ENCODE measurements at regions not wholly inside any gene's neighbourhood (a gene's known extent, or its start where the extent isn't known, plus 50 kb on each side); places are given as distances from the start of the nearest gene placed in this dataset.

- TF ChIP-seq CTCF (IDR thresholded peaks at IDR 0.05; ENCODE audit: low read depth, low read length) = no peak
- Histone ChIP-seq H3K4me1 (no peaks in the 10 kb centered on the region), H3K9me3 (no peaks in the 10 kb centered on the region; the same call in 1 of the 2 replicates), H3K36me3 (no peaks in the 10 kb centered on the region), H3K27me3 (no peaks in the 10 kb centered on the region), H3K4me3 (ENCODE audit: low read depth, low read length) (no peak overlapping the region)
- no peak for DNase-seq
Observed at GRCh38 chr4:125749354-125749753, 434.6 kb downstream of the FAT4 start.

GRCh38 chr4:125750399-125750798, 435.6 kb downstream of the FAT4 start:
- DNase-seq = no peak
- no peak overlapping the region for H3K4me3 ChIP-seq (ENCODE audit: low read depth, low read length)
- no peaks in the 10 kb centered on the region for H3K36me3 ChIP-seq
- no peaks in the 10 kb centered on the region for H3K9me3 ChIP-seq
- H3K27me3 ChIP-seq = no peaks in the 10 kb centered on the region
- no peak for TF ChIP-seq CTCF (IDR thresholded peaks at IDR 0.05; ENCODE audit: low read depth, low read length)
- no peaks in the 10 kb centered on the region for H3K4me1 ChIP-seq

GRCh38 chr4:125750828-125751466, 436.2 kb downstream of the FAT4 start:
- TF ChIP-seq CTCF (IDR thresholded peaks at IDR 0.05; ENCODE audit: low read depth, low read length) = peak; percentile 62
- peak; percentile 16 for DNase-seq
- H3K27me3 ChIP-seq = no peaks in the 10 kb centered on the region
- no peaks in the 10 kb centered on the region for H3K36me3 ChIP-seq
- H3K4me3 ChIP-seq (ENCODE audit: low read depth, low read length) = no peak overlapping the region
- no peaks in the 10 kb centered on the region for H3K4me1 ChIP-seq
- H3K9me3 ChIP-seq = no peaks in the 10 kb centered on the region

GRCh38 chr4:125758438-125758837, 443.7 kb downstream of the FAT4 start:
- Histone ChIP-seq H3K4me1 (peaks cover 29% of the 10 kb centered on the region), H3K9me3 (no peaks in the 10 kb centered on the region), H3K36me3 (no peaks in the 10 kb centered on the region), H3K27me3 (no peaks in the 10 kb centered on the region), H3K4me3 (ENCODE audit: low read depth, low read length) (no peak overlapping the region)
- TF ChIP-seq CTCF (IDR thresholded peaks at IDR 0.05; ENCODE audit: low read depth, low read length) = no peak
- DNase-seq = no peak

GRCh38 chr4:125760201-125760819, 445.6 kb downstream of the FAT4 start:
- peaks cover 29% of the 10 kb centered on the region for H3K4me1 ChIP-seq
- no peaks in the 10 kb centered on the region for H3K27me3 ChIP-seq
- TF ChIP-seq CTCF (IDR thresholded peaks at IDR 0.05; ENCODE audit: low read depth, low read length) = no peak
- H3K36me3 ChIP-seq = no peaks in the 10 kb centered on the region
- DNase-seq = peak; percentile 14
- no peaks in the 10 kb centered on the region for H3K9me3 ChIP-seq
- no peak overlapping the region for H3K4me3 ChIP-seq (ENCODE audit: low read depth, low read length)

- Histone ChIP-seq H3K9me3 (no peaks in the 10 kb centered on the region), H3K4me3 (ENCODE audit: low read depth, low read length) (no peak overlapping the region), H3K36me3 (no peaks in the 10 kb centered on the region), H3K27me3 (no peaks in the 10 kb centered on the region), H3K4me1 (peaks cover 29% of the 10 kb centered on the region)
- DNase-seq = peak; percentile 23
- TF ChIP-seq CTCF (IDR thresholded peaks at IDR 0.05; ENCODE audit: low read depth, low read length) = no peak
Observed at GRCh38 chr4:125760956-125761355, 446.2 kb downstream of the FAT4 start.

Data from BE2C (cell line).